GM18861 (cell line): ENCODE measurements at regions not wholly inside any gene's neighbourhood (a gene's known extent, or its start where the extent isn't known, plus 50 kb on each side); places are given as distances from the start of the nearest gene placed in this dataset.

Experiments used
- ATAC-seq: cut with Tn5 transposase; IDR thresholded peaks from one replicate; pipeline ENCODE4 v1.9.1; 2021; ENCODE audit not compliant: unreplicated experiment

- ATAC-seq = no peak
Observed at GRCh38 chr2:66382091-66382490, 52.8 kb upstream of the MEIS1 start.

GRCh38 chr2:66379473-66379872 lies 55.5 kb upstream of the MEIS1 start:
- no peak for ATAC-seq

DNA sequence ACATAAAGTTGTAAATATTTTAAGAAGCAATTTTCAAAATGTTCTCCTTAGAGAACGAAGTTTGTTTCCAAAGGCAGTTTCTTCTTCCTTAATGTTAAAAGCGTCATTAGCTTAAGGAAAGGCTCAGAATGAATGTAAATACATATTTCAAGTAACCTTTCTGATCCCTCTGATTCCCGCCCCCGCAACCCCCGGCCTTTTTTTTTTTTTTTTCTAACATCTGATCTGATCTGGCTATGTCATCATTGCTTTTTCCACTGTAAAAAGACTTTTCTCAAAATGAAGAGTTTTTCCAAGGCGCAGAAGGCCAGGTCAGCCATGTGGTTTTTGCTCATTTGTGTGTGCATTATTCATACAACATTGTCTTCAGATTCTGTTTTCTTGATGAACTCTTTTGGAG lies 57.1 kb upstream of the MEIS1 start:
- no peak for ATAC-seq

GRCh38 chr2:66370824-66371223 lies 64.1 kb upstream of the MEIS1 start:
- no peak for ATAC-seq

DNA sequence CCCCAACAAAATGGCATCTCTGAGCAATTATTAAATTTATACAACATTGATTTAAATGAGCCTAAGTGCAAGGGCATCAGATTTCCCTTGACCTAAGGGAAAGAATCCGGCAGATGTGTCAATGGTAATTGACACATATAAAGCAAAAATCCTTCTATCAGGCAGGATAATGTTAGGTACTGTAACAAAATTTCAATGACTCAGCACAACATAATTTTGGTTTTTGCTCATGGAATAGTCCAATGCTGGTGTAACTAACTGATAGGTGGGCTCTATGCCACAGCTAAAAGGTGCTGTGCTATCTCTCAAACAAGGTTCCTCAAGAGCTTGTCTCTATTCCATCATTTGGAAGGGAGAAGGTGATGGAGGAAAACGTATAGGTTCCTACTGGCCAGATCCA lies 68.3 kb upstream of the MEIS1 start:
- no peak for ATAC-seq

- no peak for ATAC-seq
Observed at GRCh38 chr2:66364495-66365333, 70.2 kb upstream of the MEIS1 start.

- no peak for ATAC-seq
Observed at GRCh38 chr2:66362701-66363100, 72.2 kb upstream of the MEIS1 start.

DNA sequence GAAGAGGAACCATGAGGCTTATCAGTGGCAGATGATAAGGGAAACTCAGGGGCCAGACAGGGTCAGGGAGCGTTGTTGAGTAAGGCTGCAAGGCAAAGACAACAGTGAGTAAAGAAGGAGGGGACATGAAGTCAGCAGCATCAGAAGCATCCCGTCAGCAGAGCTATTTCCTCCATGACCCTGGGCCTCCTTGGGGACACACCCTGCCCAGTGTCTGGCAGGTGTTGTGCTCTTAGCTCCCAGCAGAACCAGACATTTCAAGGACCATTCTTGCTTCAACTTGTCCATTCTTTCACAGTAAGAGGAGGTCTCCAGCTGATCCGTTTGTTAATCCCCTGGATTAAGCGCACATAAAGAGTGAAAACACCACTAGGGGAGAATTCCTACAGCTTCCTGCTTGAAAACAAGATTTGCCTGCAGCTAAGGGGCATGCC lies 88.7 kb upstream of the MEIS1 start:
- ATAC-seq = no peak

- no peak for ATAC-seq
Observed at GRCh38 chr2:66344087-66344663, 90.8 kb upstream of the MEIS1 start.

DNA sequence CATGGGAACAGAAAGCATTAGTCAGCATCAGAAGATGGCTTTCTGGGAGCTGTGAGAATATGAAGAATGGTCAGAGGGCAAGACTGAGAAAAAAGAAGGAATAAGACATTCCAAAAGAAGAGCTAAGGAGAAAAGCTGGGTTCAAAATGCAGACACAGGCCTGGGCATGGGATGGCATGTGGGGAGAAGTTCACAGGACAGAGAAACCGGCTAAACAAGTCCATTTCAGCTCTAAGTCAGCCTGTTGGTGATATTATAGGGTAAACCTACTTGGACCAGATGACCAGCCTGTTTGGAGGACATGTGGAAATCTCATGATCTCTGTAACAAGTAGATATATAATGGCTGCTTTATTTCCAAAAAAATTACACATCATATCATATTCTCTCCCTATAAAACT lies 91.7 kb upstream of the MEIS1 start:
- ATAC-seq = no peak

GRCh38 chr2:66340521-66340920 lies 94.4 kb upstream of the MEIS1 start:
- no peak for ATAC-seq

DNA sequence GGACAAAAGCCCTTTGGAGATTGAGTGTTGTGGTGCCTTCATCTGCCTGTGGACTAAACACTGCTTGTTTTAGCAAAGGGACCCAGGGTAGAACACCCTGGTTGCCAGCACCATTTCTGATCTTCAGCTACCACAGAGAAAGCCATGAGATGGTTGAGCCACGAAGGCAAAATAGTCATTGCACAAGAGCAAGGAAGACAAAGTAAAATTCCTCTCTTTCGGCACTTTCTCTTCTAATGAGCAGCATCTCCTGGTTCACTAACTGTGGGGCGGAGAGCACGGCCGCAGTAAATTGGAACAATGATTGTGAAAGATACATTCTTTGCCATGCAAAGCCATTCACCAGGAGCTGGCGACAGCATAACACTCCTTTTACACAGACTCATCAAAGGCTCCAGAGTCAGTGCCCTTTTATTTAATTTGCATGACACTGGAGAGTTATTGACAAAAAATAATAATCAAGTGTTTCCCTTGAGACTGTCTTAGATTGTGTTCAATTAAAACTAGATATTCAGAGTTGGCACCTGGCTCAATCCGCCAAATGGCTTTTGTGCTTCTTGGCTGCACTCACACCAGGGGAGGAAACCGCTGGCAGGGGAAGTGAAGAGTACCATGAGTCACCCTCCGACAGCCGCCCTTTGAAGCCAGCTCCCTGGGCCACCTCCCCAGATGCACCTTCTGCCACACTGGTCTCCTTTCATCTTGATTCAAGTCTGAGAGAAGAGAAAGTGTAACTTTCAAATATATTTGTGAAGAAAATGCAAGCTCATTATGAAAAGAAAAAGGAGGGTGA lies 100.5 kb upstream of the MEIS1 start:
- no peak for ATAC-seq

DNA sequence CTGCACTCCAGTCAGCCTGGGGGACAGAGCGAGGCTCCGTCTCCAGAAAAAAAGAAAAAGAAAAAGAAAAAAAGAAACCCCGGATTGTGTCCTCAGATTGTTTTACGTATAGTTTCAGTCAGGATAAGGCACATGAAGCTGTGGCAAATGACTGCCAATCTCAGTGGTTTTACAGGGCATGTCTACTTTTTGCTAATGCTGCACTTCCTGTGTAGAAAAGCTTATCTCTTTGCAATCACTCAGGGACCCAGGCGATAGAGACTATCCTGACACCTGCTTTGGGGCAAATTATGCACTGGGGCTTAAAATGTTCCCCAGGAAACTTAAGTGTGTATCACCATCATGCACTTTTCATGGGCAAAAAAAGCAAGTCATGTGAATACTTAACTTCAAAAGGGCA lies 103.7 kb upstream of the MEIS1 start:
- no peak for ATAC-seq

GRCh38 chr2:66329081-66329605 lies 105.8 kb upstream of the MEIS1 start:
- no peak for ATAC-seq

DNA sequence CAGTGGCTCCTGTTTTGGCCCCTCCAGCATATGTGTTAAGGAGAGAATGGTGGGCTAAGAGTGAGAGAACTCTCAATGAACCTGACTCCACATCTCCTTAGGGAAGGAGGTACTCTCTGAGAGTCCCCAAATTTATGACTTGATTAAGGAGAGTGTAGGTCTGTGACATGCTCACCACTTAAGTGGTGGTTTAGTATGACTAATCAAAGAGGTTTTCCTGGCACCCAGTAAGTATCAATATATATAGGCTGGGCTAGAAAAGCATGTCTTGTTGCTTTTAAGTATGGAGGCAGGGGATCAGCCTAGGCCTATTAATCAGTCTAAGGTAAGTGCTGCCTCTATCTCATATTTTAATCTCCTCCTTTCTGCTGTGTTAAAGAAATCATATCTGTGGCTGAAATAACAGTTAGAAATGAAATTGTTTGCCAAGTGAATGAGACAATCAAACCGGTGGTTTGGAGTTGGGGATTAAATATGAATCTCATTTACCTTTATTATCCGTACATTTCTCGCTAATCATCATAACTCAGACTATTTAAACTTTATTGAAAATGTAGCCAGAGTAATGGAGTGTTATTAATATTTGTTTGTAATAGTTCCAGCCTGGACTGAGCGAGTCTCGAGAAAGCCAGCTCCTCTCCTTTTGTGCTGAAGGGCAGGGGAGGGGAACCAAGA lies 107.7 kb upstream of the MEIS1 start:
- ATAC-seq = no peak

- no peak for ATAC-seq
Observed at GRCh38 chr2:66324909-66325528, 109.9 kb upstream of the MEIS1 start.

DNA sequence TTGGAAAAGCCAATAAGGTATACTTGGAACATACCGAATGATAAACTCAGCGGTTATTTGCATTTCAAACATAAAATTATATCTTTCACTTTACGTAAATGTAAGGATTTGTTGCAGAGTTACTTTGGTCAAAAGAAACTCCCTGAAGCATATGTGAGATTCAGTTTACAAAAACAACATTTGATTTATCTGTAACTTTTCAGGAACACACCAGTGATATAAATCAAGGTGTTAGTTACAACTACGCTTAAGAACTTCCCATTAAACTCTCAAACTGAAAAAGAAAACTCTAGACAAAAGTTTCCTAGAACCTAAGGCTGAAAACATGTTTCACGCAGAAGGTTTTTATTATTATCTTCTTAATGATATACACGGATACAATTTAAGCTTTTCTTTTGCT lies 110.6 kb upstream of the MEIS1 start:
- no peak for ATAC-seq

GRCh38 chr2:66323406-66323805 lies 111.5 kb upstream of the MEIS1 start:
- ATAC-seq = no peak

- no peak for ATAC-seq
Observed at GRCh38 chr2:66322506-66323260, 112.2 kb upstream of the MEIS1 start.

DNA sequence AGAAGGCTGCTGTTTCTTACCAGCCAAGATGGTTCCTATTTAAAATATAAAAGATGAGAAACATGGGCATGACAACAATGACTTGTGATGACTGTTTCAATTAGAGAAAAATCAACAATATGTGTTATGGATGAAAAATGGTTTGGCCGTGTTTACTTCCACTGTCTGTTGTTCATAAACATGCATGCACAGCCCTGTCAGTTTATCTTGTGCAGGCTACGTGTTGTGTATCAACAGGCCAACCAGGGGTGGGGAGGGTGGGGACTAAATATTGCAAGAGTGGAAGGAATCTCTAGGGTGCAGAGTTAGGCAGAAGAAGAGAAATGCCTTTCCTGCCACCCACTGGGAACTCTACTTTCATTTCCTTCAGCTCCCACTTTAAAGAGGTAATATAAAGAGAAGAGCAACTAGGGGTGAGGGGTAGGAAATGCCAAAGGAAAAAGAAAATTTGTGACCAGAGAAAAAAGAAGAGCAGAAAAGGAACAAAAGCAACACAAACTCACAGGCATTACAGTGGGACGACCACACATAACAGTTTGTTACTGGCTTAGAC lies 116.8 kb upstream of the MEIS1 start:
- ATAC-seq = no peak
